ENCODE measurements at regions not wholly inside any gene's neighbourhood (a gene's known extent, or its start where the extent isn't known, plus 50 kb on each side); places are given as distances from the start of the nearest gene placed in this dataset.
"Not testable (repeated sequence)": the region's sequence is repeated elsewhere in the genome, so short reads cannot be mapped to it uniquely, and the experiment has no call there.

- DNase-seq (ENCODE audit: low spot score) = no peak
- intact Hi-C loops (cut with DNase I) = no loop called here
Measured at GRCh38 chr2:194824450-194824849, 832.6 kb upstream of the SLC39A10 start.

- no peak for DNase-seq (ENCODE audit: low spot score)
- intact Hi-C loops (cut with DNase I) = no loop called here
Measured at GRCh38 chr2:194822657-194823056, 834.4 kb upstream of the SLC39A10 start.

GRCh38 chr2:194822097-194822496, 834.9 kb upstream of the SLC39A10 start:
- intact Hi-C loops (cut with DNase I) = no loop called here
- no peak for DNase-seq (ENCODE audit: low spot score)

- intact Hi-C loops (cut with DNase I) = no loop called here
- DNase-seq (ENCODE audit: low spot score) = no peak
Measured at GRCh38 chr2:194819367-194819766, 837.7 kb upstream of the SLC39A10 start.

GRCh38 chr2:194815475-194815874, 841.6 kb upstream of the SLC39A10 start:
- intact Hi-C loops (cut with DNase I) = no loop called here
- DNase-seq (ENCODE audit: low spot score) = no peak

GRCh38 chr2:194802589-194802988, 854.4 kb upstream of the SLC39A10 start:
- no peak for DNase-seq (ENCODE audit: low spot score)
- intact Hi-C loops (cut with DNase I) = no loop called here

GRCh38 chr2:194787071-194787470, 870.0 kb upstream of the SLC39A10 start:
- intact Hi-C loops (cut with DNase I) = not testable (repeated sequence)

GRCh38 chr2:194771394-194771793, 885.6 kb upstream of the SLC39A10 start:
- DNase-seq (ENCODE audit: low spot score); intact Hi-C loops (cut with DNase I): not testable (repeated sequence)

More at GRCh38 chr2:194787071-194787470, 870.0 kb upstream of the SLC39A10 start:
- DNase-seq (ENCODE audit: low spot score) = not testable (repeated sequence)

GRCh38 chr2:194769030-194769429, 888.0 kb upstream of the SLC39A10 start:
- intact Hi-C loops (cut with DNase I) = no loop called here
- DNase-seq (ENCODE audit: low spot score) = no peak

- intact Hi-C loops (cut with DNase I) = no loop called here
- no peak for DNase-seq (ENCODE audit: low spot score)
Measured at GRCh38 chr2:194765723-194766122, 891.3 kb upstream of the SLC39A10 start.

- intact Hi-C loops (cut with DNase I) = no loop called here
- DNase-seq (ENCODE audit: low spot score) = no peak
Measured at GRCh38 chr2:194750926-194751325, 906.1 kb upstream of the SLC39A10 start.

GRCh38 chr2:194745557-194746146, 911.4 kb upstream of the SLC39A10 start:
- DNase-seq (ENCODE audit: low spot score) = no peak
- intact Hi-C loops (cut with DNase I) = no loop called here

GRCh38 chr2:194742706-194743105, 914.3 kb upstream of the SLC39A10 start:
- intact Hi-C loops (cut with DNase I) = no loop called here
- DNase-seq (ENCODE audit: low spot score) = no peak

- intact Hi-C loops (cut with DNase I) = no loop called here
- DNase-seq (ENCODE audit: low spot score) = no peak
Measured at GRCh38 chr2:194739217-194739616, 917.8 kb upstream of the SLC39A10 start.

- intact Hi-C loops (cut with DNase I) = no loop called here
Measured at GRCh38 chr2:194735837-194736542, 921.0 kb upstream of the SLC39A10 start.

GRCh38 chr2:194730266-194730665, 926.8 kb upstream of the SLC39A10 start:
- no peak for DNase-seq (ENCODE audit: low spot score)
- intact Hi-C loops (cut with DNase I) = no loop called here

More at GRCh38 chr2:194735837-194736542, 921.0 kb upstream of the SLC39A10 start:
- DNase-seq (ENCODE audit: low spot score) = no peak

- intact Hi-C loops (cut with DNase I) = no loop called here
- DNase-seq (ENCODE audit: low spot score) = no peak
Measured at GRCh38 chr2:194725169-194725568, 931.9 kb upstream of the SLC39A10 start.

- DNase-seq (ENCODE audit: low spot score) = no peak
- intact Hi-C loops (cut with DNase I) = no loop called here
Measured at GRCh38 chr2:194723446-194723845, 933.6 kb upstream of the SLC39A10 start.

GRCh38 chr2:194721227-194721626, 935.8 kb upstream of the SLC39A10 start:
- intact Hi-C loops (cut with DNase I) = no loop called here
- DNase-seq (ENCODE audit: low spot score) = no peak

- intact Hi-C loops (cut with DNase I) = no loop called here
- no peak for DNase-seq (ENCODE audit: low spot score)
Measured at GRCh38 chr2:194720462-194720861, 936.6 kb upstream of the SLC39A10 start.

- intact Hi-C loops (cut with DNase I) = no loop called here
- no peak for DNase-seq (ENCODE audit: low spot score)
Measured at GRCh38 chr2:194718881-194719280, 938.1 kb upstream of the SLC39A10 start.
